ENCODE measurements at regions not wholly inside any gene's neighbourhood (a gene's known extent, or its start where the extent isn't known, plus 50 kb on each side); places are given as distances from the start of the nearest gene placed in this dataset.

- TF ChIP-seq, protein P1, sequence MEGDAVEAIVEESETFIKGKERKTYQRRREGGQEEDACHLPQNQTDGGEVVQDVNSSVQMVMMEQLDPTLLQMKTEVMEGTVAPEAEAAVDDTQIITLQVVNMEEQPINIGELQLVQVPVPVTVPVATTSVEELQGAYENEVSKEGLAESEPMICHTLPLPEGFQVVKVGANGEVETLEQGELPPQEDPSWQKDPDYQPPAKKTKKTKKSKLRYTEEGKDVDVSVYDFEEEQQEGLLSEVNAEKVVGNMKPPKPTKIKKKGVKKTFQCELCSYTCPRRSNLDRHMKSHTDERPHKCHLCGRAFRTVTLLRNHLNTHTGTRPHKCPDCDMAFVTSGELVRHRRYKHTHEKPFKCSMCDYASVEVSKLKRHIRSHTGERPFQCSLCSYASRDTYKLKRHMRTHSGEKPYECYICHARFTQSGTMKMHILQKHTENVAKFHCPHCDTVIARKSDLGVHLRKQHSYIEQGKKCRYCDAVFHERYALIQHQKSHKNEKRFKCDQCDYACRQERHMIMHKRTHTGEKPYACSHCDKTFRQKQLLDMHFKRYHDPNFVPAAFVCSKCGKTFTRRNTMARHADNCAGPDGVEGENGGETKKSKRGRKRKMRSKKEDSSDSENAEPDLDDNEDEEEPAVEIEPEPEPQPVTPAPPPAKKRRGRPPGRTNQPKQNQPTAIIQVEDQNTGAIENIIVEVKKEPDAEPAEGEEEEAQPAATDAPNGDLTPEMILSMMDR (conservative IDR thresholded peaks at IDR 0.05; ENCODE audit: low read length), result peak; percentile 61
- no peak for TF ChIP-seq EZH2phosphoT487 (IDR thresholded peaks at IDR 0.05; ENCODE audit: borderline replicate concordance, low read depth, low read length)
Observed at GRCh38 chr5:164958688-164959087, 1453.3 kb downstream of the MAT2B start.
